ENCODE measurements at regions not wholly inside any gene's neighbourhood (a gene's known extent, or its start where the extent isn't known, plus 50 kb on each side); places are given as distances from the start of the nearest gene placed in this dataset.

- Histone ChIP-seq H3K27ac (no peak overlapping the region), H3K4me3 (no peak overlapping the region)
These were observed 228.3 kb upstream of the NLRP1 start for GRCh38 chr17:5812590-5812989.

DNA sequence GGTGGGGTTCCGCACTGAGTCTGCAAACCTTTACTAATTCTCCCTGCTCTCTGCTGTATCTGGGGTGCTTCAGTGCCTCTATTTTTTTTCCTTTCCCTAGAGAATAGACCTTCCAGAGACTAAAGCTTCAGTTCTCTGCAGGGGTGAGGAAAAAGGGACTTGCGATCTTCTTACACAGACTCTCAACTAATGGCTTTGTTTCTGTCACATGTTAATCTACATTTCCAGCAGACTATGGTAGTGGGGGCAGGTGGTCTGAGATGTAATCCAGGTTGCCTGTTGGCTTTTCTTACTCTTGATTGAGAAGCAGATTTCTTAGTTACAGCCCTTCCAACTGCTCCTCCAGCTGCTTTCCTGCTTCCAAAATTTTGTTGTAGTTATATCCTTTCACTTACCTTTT is 229.0 kb upstream of the NLRP1 start:
- no peak overlapping the region for H3K4me3 ChIP-seq
- H3K27ac ChIP-seq: no peak overlapping the region

GRCh38 chr17:5815396-5815795 is 231.1 kb upstream of the NLRP1 start:
- Histone ChIP-seq H3K4me3 (no peak overlapping the region), H3K27ac (no peak overlapping the region)

GRCh38 chr17:5816491-5817070 is 232.3 kb upstream of the NLRP1 start:
- H3K27ac ChIP-seq: no peak overlapping the region
- H3K4me3 ChIP-seq: no peak overlapping the region

DNA sequence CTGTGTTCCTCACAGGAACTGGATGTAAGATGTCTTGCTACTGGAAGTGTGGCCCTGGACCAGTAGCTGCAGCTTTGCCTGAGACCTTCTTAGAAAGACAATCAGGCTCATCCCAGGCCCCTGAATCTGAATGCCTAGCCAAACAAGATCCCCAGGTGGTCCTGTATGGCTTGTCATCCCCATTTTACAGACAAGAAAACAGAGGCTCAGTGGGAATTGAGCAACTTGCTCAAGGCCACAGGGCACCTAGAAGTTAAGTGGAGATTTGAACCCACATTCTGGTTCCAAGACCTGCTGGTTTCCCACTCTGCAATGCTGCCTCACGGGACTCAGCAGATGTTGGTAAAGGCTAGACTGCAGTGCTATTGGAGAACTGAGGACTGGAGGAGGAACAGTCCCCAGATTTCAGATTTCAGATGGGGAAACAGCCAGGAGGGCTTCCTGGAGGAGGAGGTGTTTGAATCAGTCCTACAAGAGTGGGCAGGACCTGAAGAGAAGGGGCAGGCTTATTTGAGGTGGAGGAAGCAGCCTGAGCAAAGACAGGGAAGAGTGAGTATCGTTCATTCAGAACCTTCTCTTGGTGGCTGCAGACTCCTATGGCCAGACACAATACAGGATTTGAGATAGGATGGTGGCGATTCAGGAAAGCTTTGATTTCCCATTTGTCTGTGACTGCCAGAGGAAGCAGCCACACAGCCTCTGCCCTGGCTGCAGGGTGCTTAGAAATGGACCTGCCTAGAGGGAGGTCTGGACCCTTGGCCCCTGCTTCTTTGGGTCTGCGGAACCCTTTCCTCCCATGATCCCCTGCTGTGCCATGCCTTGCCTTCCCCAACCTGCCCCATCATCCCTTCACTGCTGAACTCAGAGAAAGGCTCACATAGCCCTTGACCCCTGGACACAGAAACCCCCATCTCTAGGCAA is 233.4 kb upstream of the NLRP1 start:
- Histone ChIP-seq H3K4me3 (no peak overlapping the region), H3K27ac (no peak overlapping the region)

GRCh38 chr17:5819396-5819795 is 235.1 kb upstream of the NLRP1 start:
- no peak overlapping the region for H3K4me3 ChIP-seq

DNA sequence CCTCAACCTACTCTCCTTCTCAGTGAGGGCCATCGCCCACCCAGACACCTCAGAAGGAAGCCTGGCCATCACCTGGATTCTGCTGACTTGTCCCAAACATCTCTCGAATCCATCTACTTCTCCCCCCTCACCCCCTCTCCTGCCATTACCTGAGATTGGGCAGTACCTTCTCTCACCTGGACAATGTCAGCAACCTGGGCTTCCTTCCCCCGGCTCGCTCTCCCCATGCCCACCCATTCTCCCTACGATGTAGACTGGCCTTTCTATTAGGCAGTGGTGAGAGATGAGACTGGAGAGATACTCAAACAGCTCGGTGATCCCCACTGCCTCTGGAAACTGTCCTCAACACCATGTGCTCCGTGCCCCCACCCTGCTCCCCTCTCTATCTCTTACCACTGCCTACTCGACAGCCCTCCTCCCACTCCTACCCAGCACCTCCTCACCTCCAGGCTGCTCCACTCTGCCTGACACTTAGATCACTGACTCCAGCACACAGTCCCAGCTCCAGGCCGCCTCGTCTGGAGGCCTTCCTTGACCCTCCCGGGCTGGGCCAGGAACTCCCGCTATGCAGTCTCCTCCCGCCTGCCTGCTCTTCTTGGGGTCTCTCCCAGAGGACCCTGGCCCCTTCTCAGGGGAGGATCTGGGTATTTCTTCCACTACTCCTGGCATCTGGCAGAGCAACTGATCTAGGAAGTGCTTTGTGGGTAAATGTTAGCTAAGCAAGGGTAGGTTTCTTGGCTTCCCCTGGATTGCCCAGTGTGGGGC is 235.8 kb upstream of the NLRP1 start:
- no peak overlapping the region for H3K27ac ChIP-seq
- no peak overlapping the region for H3K4me3 ChIP-seq

More at GRCh38 chr17:5819396-5819795, 235.1 kb upstream of the NLRP1 start:
- H3K27ac ChIP-seq: no peak overlapping the region

GRCh38 chr17:5820721-5821456 is 236.6 kb upstream of the NLRP1 start:
- Histone ChIP-seq H3K4me3 (no peak overlapping the region), H3K27ac (no peak overlapping the region)

GRCh38 chr17:5821803-5822202 is 237.5 kb upstream of the NLRP1 start:
- H3K27ac ChIP-seq: no peak overlapping the region

DNA sequence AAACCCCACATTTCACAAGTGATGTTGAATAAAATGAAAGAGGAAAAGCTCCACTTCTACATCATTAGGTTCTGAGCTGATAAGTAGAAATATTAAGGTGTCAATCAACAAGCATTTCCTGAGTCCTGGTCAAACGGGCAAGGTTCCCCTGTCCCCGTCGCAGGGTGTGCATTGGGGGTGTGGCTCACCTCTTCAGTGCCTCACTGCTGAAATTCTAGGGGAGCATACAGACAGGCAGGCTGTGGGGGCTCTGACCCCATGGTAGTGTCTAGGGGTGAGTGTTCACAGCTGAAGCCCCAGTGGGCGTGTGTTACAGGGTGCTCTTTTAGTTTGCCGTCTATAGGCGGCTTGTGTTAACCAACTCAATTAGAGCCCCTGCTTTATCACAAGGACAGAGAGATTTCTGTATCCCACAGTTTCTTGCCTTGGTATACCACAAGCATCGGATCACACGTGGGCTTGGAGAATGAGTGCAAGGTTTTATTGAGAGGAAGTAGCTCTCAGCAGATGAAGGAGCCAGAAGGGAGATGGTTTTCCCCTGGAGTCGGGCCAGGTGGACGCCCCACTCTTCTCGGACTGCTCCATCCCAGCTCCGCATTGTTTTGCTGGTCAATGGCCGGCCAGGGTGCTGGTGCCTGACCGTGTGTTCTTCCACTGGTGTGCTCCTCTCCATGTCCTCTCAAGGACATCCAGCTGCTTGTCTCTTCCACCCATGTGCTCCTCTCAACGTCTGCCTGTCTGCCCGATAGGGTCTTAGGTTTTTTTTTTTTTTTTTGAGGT is 238.2 kb upstream of the NLRP1 start:
- H3K4me3 ChIP-seq: no peak overlapping the region
- H3K27ac ChIP-seq: no peak overlapping the region

More at GRCh38 chr17:5821803-5822202, 237.5 kb upstream of the NLRP1 start:
- H3K4me3 ChIP-seq: no peak overlapping the region

DNA sequence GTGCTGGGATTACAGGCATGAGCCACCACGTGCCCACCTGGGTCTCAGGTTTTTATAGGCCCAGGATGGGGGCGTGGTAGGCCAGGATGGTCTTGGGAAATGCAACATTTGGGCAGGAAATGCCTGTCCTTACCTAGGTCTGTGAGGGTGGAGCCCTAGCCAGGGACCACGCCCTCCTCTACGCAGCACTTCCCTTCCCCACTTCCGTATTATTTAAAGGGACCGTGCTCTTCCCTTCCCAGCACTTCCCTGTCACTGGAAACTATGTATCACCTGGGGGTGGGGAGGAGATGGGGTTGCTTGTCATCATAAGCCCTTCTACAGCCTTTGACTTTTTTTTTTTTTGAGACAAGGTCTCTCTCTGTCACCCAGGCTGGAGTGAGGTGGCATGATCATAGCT is 238.9 kb upstream of the NLRP1 start:
- H3K4me3 ChIP-seq: no peak overlapping the region
- no peak overlapping the region for H3K27ac ChIP-seq

GRCh38 chr17:5825717-5826330 is 241.5 kb upstream of the NLRP1 start:
- H3K4me3 ChIP-seq: no peak overlapping the region
- H3K27ac ChIP-seq: no peak overlapping the region

DNA sequence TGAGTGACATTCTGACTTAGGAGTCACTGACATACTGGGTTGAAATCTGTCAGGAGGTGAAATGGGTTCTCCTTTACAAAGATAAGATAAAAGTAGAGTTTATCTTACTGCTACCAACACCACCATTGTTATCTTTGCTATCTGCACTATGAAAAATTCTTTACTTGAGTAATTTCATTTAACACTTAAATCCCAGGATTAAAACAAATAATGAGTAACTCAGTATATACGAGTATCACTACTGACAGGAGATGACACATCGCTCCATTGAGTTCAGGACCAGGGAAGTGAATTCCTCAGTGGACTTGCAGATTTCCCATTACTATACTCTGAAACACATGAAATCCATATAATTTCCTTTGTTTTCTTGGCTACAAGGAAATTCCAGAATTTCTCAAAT is 242.1 kb upstream of the NLRP1 start:
- Histone ChIP-seq H3K27ac (no peak overlapping the region), H3K4me3 (no peak overlapping the region)

GRCh38 chr17:5830921-5831320 is 239.3 kb upstream of the WSCD1 start:
- Histone ChIP-seq H3K27ac (no peak overlapping the region), H3K4me3 (no peak overlapping the region)

- Histone ChIP-seq H3K27ac (no peak overlapping the region), H3K4me3 (no peak overlapping the region)
These were observed 237.3 kb upstream of the WSCD1 start for GRCh38 chr17:5832886-5833285.

DNA sequence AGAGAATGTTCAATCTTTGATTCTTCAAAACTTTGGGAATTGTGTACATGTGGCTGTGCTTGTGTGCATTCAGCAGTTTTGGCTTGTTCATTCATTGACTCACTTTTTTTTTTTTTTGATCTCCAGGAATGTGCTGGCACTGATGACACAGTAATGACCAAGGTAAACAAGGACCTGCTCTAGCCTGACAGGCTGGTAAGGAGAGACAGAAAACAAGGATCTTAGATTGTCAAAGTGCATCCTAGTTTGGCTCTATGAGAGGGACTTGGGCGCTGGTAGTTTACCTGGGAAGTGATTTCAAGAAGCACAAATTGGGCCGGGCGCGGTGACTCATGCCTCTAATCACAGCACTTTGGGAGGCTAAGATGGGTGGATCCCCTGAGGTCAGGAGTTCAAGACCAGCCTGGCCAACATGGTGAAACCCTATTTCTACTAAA is 233.1 kb upstream of the WSCD1 start:
- no peak overlapping the region for H3K27ac ChIP-seq
- H3K4me3 ChIP-seq: no peak overlapping the region

- H3K4me3 ChIP-seq: no peak overlapping the region
- no peak overlapping the region for H3K27ac ChIP-seq
These were observed 231.4 kb upstream of the WSCD1 start for GRCh38 chr17:5838661-5839300.

DNA sequence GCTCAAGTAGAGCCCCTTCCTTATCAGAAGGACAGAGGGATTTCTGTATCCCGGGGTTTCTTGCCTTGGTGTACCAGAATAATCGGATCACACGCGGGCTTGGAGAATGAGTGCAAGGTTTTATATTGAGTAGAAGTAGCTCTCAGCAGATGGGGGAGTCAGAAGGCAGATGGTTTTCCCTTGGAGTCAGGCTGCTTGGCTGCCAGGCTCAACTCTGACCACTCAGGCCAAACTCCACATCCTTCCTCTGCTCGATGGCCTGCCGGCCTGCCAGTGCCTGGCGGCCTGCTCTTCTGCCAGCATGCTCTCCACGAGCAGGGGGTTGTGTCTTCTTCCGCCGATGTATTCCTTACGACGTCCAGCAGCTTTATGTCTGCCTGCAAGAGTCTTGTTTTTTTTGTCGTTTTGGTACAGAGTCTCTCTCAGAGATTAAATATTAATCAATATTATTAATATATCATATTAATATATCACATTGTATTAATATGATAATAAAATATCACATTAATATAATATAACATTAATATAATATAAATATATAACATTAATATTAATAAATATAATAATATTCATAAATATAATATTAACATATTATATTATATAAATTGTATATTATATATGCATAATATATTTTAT is 229.2 kb upstream of the WSCD1 start:
- no peak overlapping the region for H3K27ac ChIP-seq
- no peak overlapping the region for H3K4me3 ChIP-seq
